ENCODE measurements at regions not wholly inside any gene's neighbourhood (a gene's known extent, or its start where the extent isn't known, plus 50 kb on each side); places are given as distances from the start of the nearest gene placed in this dataset.

- TF ChIP-seq POLR2A (IDR thresholded peaks at IDR 0.05), result no peak
- no peak for TF ChIP-seq CTCF (IDR thresholded peaks at IDR 0.05)
- no peak for TF ChIP-seq POLR2AphosphoS5 (IDR thresholded peaks at IDR 0.05)
These were observed 352.5 kb upstream of the TSHZ2 start for GRCh38 chr20:52619671-52620070.
